Epithelial cell of proximal tubule (primary cell): ENCODE measurements at regions not wholly inside any gene's neighbourhood (a gene's known extent, or its start where the extent isn't known, plus 50 kb on each side); places are given as distances from the start of the nearest gene placed in this dataset.

ENCODE experiments used
- DNase-seq: peaks from one replicate; pipeline ENCODE4 v3.0.0-alpha.2; 2011; ENCODE audit warnings: low read depth
- H3K4me3 ChIP-seq: 2 replicates; pipeline ENCODE4 v1.5.1; 2011; ENCODE audit warnings: low read depth, mild to moderate bottlenecking, low read length
- CTCF ChIP-seq: conservative IDR thresholded peaks from 2 replicates; pipeline ENCODE4 v1.5.1; 2012; ENCODE audit warnings: low read depth, mild to moderate bottlenecking, low read length

GRCh38 chr4:20493761-20494353, 206.4 kb upstream of the PACRGL start:
- no peak for TF ChIP-seq CTCF
- no peak for DNase-seq
- H3K4me3 ChIP-seq, result no peak overlapping the region

GRCh38 chr4:20496068-20496467, 204.2 kb upstream of the PACRGL start:
- H3K4me3 ChIP-seq, result no peak overlapping the region
- no peak for DNase-seq
- TF ChIP-seq CTCF, result no peak

GRCh38 chr4:20504146-20504545, 196.1 kb upstream of the PACRGL start:
- TF ChIP-seq CTCF, result no peak
- DNase-seq, result no peak
- H3K4me3 ChIP-seq, result no peak overlapping the region

GRCh38 chr4:20505927-20506326, 194.3 kb upstream of the PACRGL start:
- H3K4me3 ChIP-seq, result no peak overlapping the region
- no peak for DNase-seq
- TF ChIP-seq CTCF, result no peak

- no peak overlapping the region for H3K4me3 ChIP-seq
- no peak for TF ChIP-seq CTCF
- DNase-seq, result no peak
Measured at GRCh38 chr4:20506827-20507226, 193.4 kb upstream of the PACRGL start.

- no peak for DNase-seq
- no peak for TF ChIP-seq CTCF
Measured at GRCh38 chr4:20509315-20509714, 190.9 kb upstream of the PACRGL start.

GRCh38 chr4:20512033-20512792, 188.0 kb upstream of the PACRGL start:
- H3K4me3 ChIP-seq, result no peak overlapping the region
- DNase-seq, result no peak
- no peak for TF ChIP-seq CTCF

More at GRCh38 chr4:20509315-20509714, 190.9 kb upstream of the PACRGL start:
- no peak overlapping the region for H3K4me3 ChIP-seq
